Coronary artery (tissue), 2 donors: ENCODE measurements at regions not wholly inside any gene's neighbourhood (a gene's known extent, or its start where the extent isn't known, plus 50 kb on each side); places are given as distances from the start of the nearest gene placed in this dataset.
"Not testable (repeated sequence)": the region's sequence is repeated elsewhere in the genome, so short reads cannot be mapped to it uniquely, and the experiment has no call there.

Experiments
- DNase-seq: peaks from one replicate; pipeline ENCODE4 v3.0.0-alpha.2; 2017; ENCODE audit warnings: low spot score
- H3K27ac ChIP-seq, 2 donors: fragments of 200-600 bp; sonication (generic); one replicate each; pipeline ENCODE4 v1.5.1; 2016 to 2019
- H3K4me3 ChIP-seq: fragments of 200-600 bp; sonication (generic); 2 replicates; pipeline ENCODE4 v1.5.1; 2016; ENCODE audit warnings: mild to moderate bottlenecking, moderate library complexity
- TF ChIP-seq, protein P1 (sequence below): fragments of 200-600 bp; sonication (generic); IDR thresholded peaks from one replicate; pipeline ENCODE4 v1.5.1; 2019; ENCODE audit warnings: antibody characterized with exemption

DNA sequence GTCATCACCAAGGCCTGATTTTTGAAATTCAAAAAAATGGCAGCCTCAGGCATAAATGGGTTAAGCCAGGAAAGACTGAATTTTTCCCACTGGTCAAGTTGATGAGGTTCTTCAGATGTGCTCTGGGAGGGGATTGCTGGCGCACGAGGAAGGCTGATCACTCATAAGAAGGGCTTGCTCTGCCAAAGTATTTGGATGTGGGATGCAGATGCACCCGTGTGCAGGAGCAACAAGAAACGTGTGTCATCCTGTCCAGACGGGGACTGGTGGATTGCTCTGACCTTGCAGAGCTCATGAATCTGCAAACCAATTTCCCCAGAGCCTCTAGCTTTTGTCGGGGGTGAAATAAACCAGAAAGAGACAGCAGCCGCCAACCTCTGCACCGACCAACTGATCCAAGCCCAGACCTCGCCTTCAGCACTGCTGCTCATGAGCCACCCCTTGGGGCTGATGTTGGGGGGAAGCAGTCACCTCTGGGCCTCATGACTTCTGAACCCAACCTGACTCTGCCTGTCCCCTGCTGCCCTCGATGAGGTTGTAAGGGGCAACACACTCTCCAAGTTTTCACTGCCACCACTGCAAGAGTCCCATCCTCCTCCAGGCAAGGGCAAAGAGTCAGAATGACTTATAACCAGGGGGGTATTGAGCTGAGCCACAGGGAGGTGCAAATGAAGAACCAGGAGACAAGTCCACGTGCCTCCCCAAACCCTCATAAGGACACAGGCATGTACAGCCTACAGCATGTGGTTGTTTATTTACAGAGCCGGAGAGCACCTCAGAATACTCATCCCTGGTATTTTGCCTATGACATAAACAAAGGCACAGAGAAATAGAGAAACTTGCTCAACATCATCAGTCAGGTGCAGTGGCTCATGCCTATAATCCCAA is 452.0 kb downstream of the SOX9 start:
- no peak overlapping the region for H3K4me3 ChIP-seq
- TF ChIP-seq, protein P1, sequence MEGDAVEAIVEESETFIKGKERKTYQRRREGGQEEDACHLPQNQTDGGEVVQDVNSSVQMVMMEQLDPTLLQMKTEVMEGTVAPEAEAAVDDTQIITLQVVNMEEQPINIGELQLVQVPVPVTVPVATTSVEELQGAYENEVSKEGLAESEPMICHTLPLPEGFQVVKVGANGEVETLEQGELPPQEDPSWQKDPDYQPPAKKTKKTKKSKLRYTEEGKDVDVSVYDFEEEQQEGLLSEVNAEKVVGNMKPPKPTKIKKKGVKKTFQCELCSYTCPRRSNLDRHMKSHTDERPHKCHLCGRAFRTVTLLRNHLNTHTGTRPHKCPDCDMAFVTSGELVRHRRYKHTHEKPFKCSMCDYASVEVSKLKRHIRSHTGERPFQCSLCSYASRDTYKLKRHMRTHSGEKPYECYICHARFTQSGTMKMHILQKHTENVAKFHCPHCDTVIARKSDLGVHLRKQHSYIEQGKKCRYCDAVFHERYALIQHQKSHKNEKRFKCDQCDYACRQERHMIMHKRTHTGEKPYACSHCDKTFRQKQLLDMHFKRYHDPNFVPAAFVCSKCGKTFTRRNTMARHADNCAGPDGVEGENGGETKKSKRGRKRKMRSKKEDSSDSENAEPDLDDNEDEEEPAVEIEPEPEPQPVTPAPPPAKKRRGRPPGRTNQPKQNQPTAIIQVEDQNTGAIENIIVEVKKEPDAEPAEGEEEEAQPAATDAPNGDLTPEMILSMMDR, result no peak
- no peak for DNase-seq
- H3K27ac ChIP-seq, result no peak overlapping the region

DNA sequence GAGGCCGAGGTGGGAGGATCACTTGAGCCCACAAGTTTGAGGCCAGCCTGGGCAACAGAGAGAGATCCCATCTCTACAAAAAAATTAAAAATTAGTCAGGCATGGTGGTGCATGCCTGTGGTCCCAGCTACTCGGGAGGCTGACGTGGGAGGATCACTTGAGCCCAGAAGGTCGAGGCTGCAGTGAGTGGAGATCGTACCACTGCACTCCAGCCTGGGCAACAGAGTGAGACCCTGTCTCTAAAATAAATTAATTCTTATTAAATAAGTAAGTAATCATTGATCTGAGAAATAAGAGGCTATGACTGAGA is 452.6 kb downstream of the SOX9 start:
- DNase-seq, H3K4me3 ChIP-seq, H3K27ac ChIP-seq: not testable (repeated sequence)

DNA sequence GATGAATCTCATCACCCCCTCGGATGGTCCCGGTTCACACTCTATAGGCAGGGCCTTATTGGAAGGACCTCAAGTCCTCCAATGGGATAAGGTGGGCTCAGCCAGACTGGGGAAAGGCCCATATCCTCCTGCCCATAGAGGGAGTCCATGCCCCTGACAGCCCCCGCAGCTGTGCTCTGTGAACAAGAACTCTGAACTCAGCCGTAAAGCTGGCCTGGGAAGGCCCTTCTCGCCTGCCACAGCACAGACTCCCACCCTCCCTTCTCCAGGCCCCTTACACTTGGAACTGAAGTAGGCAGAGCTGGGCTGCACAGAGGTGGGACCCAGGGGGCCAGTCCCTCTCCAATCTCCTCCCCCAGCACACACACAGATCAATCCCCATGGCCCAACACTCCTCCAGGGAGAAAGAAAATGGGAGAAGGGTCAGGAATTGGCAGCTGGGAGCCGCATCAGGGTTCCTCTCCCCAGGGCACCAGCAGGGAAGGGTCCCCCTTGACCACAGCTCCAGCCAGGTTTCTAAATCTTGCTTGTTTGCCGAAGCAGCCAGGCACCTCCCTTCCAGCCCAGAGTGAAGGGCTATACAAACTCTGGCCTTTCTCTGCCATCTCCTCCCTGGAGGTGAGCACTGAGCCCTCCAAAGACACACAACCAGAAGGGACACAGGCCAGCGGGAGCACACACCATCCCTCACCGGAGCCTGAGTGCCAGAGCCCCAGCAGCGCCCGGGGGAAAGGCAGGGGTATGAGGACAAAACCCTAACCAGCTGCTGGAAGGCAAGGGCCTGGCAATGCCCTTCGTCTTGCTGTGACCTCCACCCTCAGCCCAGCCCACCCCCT is 454.1 kb downstream of the SOX9 start:
- H3K27ac ChIP-seq, result no peak overlapping the region
- TF ChIP-seq, protein P1, result no peak
- no peak for DNase-seq
- no peak overlapping the region for H3K4me3 ChIP-seq

DNA sequence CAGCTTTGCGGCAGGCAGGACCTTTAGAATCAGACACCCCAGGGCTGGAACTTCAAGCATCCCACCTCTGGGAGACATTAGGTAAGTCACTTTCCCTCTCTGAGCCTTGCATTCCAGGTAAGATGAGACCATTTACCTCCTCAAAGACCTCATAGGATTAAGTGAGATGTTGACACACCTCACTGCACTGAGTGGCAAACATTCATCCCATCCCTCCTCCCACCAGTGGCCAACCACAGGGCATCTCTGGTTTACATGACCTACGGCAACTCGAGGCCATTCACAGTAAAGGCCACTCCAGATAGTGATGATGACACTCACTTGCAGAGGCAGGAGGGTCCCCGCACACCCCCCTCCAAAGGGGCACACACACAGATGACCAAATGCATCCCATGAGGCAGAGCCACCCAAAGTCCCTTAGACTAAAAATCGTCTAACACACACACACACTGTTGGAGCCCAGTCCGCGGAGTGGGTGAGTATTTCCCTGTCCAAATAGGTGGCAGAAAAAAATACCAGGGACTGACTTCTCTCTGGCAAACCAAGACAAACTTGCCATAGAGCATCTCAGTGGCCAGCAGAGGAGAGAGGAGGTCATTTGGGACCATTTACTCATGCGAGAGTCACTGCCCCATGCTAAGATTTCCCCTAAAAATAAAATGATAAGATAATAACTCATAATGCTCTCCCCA is 454.9 kb downstream of the SOX9 start:
- Histone ChIP-seq H3K27ac (no peak overlapping the region), H3K4me3 (no peak overlapping the region)
- TF ChIP-seq, protein P1, result no peak
- no peak for DNase-seq

DNA sequence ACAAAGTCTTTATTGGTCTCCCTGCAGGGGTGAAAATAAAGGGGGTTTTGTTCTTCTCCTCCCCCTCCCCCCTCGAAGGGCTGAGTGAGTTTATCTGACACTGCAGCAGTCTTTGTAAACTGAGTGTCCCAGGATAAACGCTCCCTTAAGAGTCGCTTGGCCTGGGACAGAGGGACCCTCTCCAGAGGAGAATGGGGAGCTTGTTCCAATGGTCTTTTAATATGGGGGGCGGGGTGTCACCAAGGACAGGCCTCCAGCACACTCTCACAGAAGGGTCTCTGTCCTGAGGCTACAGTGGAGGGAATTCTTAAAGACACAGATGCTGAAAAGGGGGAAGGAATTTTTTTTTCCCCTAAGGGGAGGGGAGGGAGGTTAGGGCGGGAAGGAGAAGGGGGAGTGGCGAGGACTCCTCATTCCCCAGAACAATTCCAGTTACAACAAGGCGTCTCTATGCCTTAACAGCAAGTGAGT is 455.5 kb downstream of the SOX9 start:
- Histone ChIP-seq H3K4me3 (no peak overlapping the region), H3K27ac (no peak overlapping the region)
- no peak for DNase-seq
- TF ChIP-seq, protein P1, result no peak

DNA sequence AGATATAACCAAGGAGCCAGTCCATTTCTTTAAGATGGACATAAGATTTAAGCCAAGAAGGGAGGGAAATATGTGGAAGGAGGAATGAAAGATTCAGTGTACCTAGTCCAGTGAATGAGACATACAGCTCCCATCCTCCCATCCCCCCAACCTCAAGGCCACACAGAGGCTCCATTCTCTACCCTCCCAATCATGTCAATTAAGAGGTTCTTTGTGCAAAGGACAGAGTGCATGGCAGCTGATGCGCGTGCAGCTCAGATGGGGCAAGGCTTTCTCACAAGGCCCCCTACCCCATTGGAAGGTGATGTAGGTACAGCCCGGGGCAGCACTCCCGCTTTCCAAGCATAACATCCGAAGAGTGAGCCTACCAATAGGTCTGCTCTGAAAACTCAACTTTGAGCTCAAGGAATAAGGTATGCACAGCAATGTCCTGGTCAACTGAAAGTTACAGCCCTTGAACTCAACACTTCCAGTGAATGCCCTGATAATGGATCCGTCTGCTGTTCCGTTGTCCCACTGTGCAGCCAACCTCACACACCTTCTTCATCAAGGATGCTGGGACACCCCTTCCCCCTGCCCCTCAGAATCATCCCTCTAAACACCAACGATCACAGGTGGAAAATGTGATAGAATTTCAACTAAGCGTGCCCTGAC is 458.1 kb downstream of the SOX9 start:
- Histone ChIP-seq H3K4me3 (no peak overlapping the region), H3K27ac (no peak overlapping the region)
- no peak for DNase-seq
- TF ChIP-seq, protein P1, result no peak

DNA sequence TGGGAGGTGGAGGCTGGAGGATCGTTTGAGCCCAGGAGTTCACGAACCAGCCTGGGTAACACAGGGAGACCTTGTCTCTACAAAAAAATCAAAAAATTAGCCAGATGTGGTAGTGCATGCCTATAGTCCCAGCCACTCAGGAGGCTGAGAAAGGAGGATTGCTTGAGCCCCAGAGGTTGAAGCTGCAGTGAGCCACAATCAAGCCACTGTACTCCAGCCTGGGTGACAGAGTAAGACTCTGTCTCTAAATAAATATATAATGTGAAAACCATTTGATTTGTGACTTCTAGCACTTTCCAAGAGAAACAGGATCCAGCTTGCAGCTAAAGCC is 459.1 kb downstream of the SOX9 start:
- Histone ChIP-seq H3K4me3 (no peak overlapping the region), H3K27ac (no peak overlapping the region)
- DNase-seq, result no peak
- TF ChIP-seq, protein P1, result no peak
